Prostate gland (tissue), 2 donors: ENCODE measurements at regions not wholly inside any gene's neighbourhood (a gene's known extent, or its start where the extent isn't known, plus 50 kb on each side); places are given as distances from the start of the nearest gene placed in this dataset.

Experiments
- POLR2A ChIP-seq: fragments of 450-650 bp; IDR thresholded peaks from one replicate; pipeline ENCODE4 v1.6.1; 2016; ENCODE audit warnings: antibody characterized with exemption, mild to moderate bottlenecking
- POLR2AphosphoS5 ChIP-seq: sonication (generic); formaldehyde crosslinking; IDR thresholded peaks from one replicate; pipeline ENCODE4 v1.6.1; 2017; ENCODE audit warnings: antibody characterized with exemption
- TF ChIP-seq, protein P1 (sequence below), 4 experiments: fragments of 200-600 bp in 2 of 4; fragments of 450-650 bp in 2 of 4; sonication (generic) in 2 of 4; IDR thresholded peaks; 1 replicate in 3 of 4; 2 replicates in 1 of 4; pipeline ENCODE4 v1.5.1; 2016 to 2019; ENCODE audit warnings: antibody characterized with exemption in 4 of 4, mild to moderate bottlenecking in 2 of 4, moderate library complexity in 2 of 4

DNA sequence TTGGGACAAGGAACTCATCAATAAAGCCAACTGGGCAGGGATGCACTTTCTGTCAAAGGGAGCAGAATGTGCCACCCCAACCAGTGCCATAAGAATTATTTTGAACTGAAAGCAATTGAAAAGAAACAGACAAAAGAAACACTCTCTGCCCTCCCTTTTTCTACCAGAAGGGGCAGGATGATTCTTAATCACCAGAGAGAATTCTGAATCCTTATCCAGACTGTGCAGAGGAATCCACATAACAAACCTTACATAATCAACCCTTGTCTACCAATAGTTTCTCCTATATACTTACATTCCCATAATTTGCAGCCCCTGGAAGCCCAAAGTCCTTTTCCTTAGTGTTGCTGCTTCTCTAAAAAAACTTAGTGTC lies 520.7 kb upstream of the NBEA start:
- TF ChIP-seq, protein P1, sequence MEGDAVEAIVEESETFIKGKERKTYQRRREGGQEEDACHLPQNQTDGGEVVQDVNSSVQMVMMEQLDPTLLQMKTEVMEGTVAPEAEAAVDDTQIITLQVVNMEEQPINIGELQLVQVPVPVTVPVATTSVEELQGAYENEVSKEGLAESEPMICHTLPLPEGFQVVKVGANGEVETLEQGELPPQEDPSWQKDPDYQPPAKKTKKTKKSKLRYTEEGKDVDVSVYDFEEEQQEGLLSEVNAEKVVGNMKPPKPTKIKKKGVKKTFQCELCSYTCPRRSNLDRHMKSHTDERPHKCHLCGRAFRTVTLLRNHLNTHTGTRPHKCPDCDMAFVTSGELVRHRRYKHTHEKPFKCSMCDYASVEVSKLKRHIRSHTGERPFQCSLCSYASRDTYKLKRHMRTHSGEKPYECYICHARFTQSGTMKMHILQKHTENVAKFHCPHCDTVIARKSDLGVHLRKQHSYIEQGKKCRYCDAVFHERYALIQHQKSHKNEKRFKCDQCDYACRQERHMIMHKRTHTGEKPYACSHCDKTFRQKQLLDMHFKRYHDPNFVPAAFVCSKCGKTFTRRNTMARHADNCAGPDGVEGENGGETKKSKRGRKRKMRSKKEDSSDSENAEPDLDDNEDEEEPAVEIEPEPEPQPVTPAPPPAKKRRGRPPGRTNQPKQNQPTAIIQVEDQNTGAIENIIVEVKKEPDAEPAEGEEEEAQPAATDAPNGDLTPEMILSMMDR (IDR thresholded peaks at IDR 0.05) = no peak
- TF ChIP-seq POLR2AphosphoS5 (no peak), POLR2A (no peak)
